K562 (cell line): ENCODE measurements at regions not wholly inside any gene's neighbourhood (a gene's known extent, or its start where the extent isn't known, plus 50 kb on each side); places are given as distances from the start of the nearest gene placed in this dataset.
A peak's percentile ranks its signal among the peaks of the same experiment; 100 is the strongest.

Source experiments
- ESRRA ChIP-seq: fragments of 450-650 bp; IDR thresholded peaks from 2 replicates; pipeline ENCODE4 v1.6.1; 2014; ENCODE audit warnings: low read depth, mild to moderate bottlenecking, moderate library complexity, borderline replicate concordance
- ETS2 ChIP-seq: IDR thresholded peaks from 2 replicates; pipeline ENCODE4 v1.6.1; 2016; ENCODE audit warnings: borderline replicate concordance, missing genetic modification characterization, mild to moderate bottlenecking, moderate library complexity, missing compliant biosample characterization; ENCODE audit not compliant: poor library complexity, severe bottlenecking
- EZH2 ChIP-seq: IDR thresholded peaks from 2 replicates; pipeline ENCODE4 v1.6.1; 2012; ENCODE audit warnings: low read depth, mild to moderate bottlenecking, inconsistent platforms, low read length, borderline replicate concordance
- LARP7 ChIP-seq: fragments of 450-650 bp; IDR thresholded peaks from 2 replicates; pipeline ENCODE4 v1.6.1; 2016
- NFIC ChIP-seq: fragments of 450-650 bp; IDR thresholded peaks from 2 replicates; pipeline ENCODE4 v1.6.1; 2017; ENCODE audit warnings: mild to moderate bottlenecking, inconsistent platforms
- POLR2A ChIP-seq: fragments of 450-650 bp; conservative IDR thresholded peaks from 2 replicates; pipeline ENCODE4 v1.6.1; 2016
- PPARD ChIP-seq: fragments of 250-450 bp; sonication (Bioruptor Pico); IDR thresholded peaks from 2 replicates; pipeline ENCODE4 v1.8.0; 2022; ENCODE audit warnings: inconsistent platforms, mild to moderate bottlenecking, moderate library complexity
- PRPF4 ChIP-seq: fragments of 200-400 bp; formaldehyde crosslinking; IDR thresholded peaks from one replicate; pipeline ENCODE4 v1.6.1; 2017; ENCODE audit warnings: low read length, low read depth, mild to moderate bottlenecking; ENCODE audit not compliant: insufficient read depth, poor library complexity, severe bottlenecking
- RB1 ChIP-seq: fragments of 450-650 bp; IDR thresholded peaks from 2 replicates; pipeline ENCODE4 v1.6.1; 2017; ENCODE audit warnings: low read depth, mild to moderate bottlenecking
- SETDB1 ChIP-seq: IDR thresholded peaks from one replicate; pipeline ENCODE4 v1.6.1; 2012; ENCODE audit warnings: low read length, control low read depth, inconsistent platforms
- SMAD3 ChIP-seq: fragments of 450-650 bp; formaldehyde crosslinking; conservative IDR thresholded peaks from 2 replicates; pipeline ENCODE4 v1.4.0; 2020; ENCODE audit warnings: mild to moderate bottlenecking
- SMARCC2 ChIP-seq: fragments of 450-650 bp; IDR thresholded peaks from 2 replicates; pipeline ENCODE4 v1.6.1; 2017; ENCODE audit warnings: antibody characterized with exemption, moderate library complexity, mild to moderate bottlenecking, low read depth
- SP2 ChIP-seq: IDR thresholded peaks from 2 replicates; pipeline ENCODE4 v1.6.1; 2011; ENCODE audit warnings: mild to moderate bottlenecking, low read depth, low read length, moderate library complexity; ENCODE audit not compliant: poor library complexity, severe bottlenecking; ENCODE audit errors: extremely low read depth
- THAP7 ChIP-seq: fragments of 250-450 bp; sonication (Bioruptor Pico); IDR thresholded peaks from 2 replicates; pipeline ENCODE4 v1.5.0; 2021
- VEZF1 ChIP-seq: fragments of 200-800 bp; sonication (Bioruptor generic); IDR thresholded peaks from 2 replicates; pipeline ENCODE4 v1.6.1; 2017; ENCODE audit warnings: missing genetic modification characterization, missing compliant biosample characterization
- ZBTB9 ChIP-seq: fragments of 450-650 bp; formaldehyde crosslinking; IDR thresholded peaks from 2 replicates; pipeline ENCODE4 v1.4.0; 2020; ENCODE audit warnings: mild to moderate bottlenecking, moderate library complexity
- ZNF124 ChIP-seq: sonication (generic); formaldehyde crosslinking; IDR thresholded peaks from 2 replicates; pipeline ENCODE4 v1.8.1; 2022; ENCODE audit warnings: missing genetic modification reagents
- ZNF197 ChIP-seq: fragments of 200-800 bp; sonication (Bioruptor generic); IDR thresholded peaks from 2 replicates; pipeline ENCODE4 v1.6.1; 2016; ENCODE audit warnings: low read depth, missing genetic modification characterization, missing compliant biosample characterization
- ZNF354B ChIP-seq: fragments of 250-450 bp; sonication (Bioruptor Pico); IDR thresholded peaks from 2 replicates; pipeline ENCODE4 v1.4.0; 2020
- ZNF75A ChIP-seq: fragments of 450-650 bp; formaldehyde crosslinking; IDR thresholded peaks from 2 replicates; pipeline ENCODE4 v1.4.0; 2020; ENCODE audit warnings: mild to moderate bottlenecking
- ZNF764 ChIP-seq: fragments of 250-450 bp; sonication (Bioruptor Pico); IDR thresholded peaks from 2 replicates; pipeline ENCODE4 v1.4.0; 2020; ENCODE audit warnings: low read depth, mild to moderate bottlenecking, moderate library complexity
- TF ChIP-seq, protein P1 (sequence below): fragments of 150-350 bp; IDR thresholded peaks from 2 replicates; pipeline ENCODE4 v1.6.1; 2014; ENCODE audit warnings: low read depth, mild to moderate bottlenecking, low read length, borderline replicate concordance
- TF ChIP-seq, protein P2 (sequence below): fragments of 450-650 bp; IDR thresholded peaks from 2 replicates; pipeline ENCODE4 v1.6.1; 2016; ENCODE audit warnings: low read depth, mild to moderate bottlenecking, moderate library complexity

- TF ChIP-seq PRPF4 (no peak), POLR2A (no peak), ZNF75A (CRISPR knock-in tag) (no peak), ZNF354B (CRISPR knock-in tag) (no peak), ZNF197 (peak; percentile 85), SMAD3 (0 out of 2 replicates have a peak, but pooled peaks have one; percentile 38), ESRRA (peak; percentile 30; the same call in 1 of the 2 replicates), RB1 (no peak), ZNF764 (no peak), ETS2 (tag) (no peak), ZNF124 (no peak), THAP7 (CRISPR knock-in tag) (no peak), LARP7 (no peak), SP2 (no peak), ZBTB9 (0 out of 2 replicates have a peak, but pooled peaks have one; percentile 76), SETDB1 (no peak), PPARD (CRISPR knock-in tag) (no peak), VEZF1 (CRISPR knock-in tag) (peak; percentile 33; the same call in 1 of the 2 replicates), NFIC (peak; percentile 92), SMARCC2 (peak; percentile 96), EZH2 (peak; percentile 59; the same call in 1 of the 2 replicates)
- TF ChIP-seq, protein P1, sequence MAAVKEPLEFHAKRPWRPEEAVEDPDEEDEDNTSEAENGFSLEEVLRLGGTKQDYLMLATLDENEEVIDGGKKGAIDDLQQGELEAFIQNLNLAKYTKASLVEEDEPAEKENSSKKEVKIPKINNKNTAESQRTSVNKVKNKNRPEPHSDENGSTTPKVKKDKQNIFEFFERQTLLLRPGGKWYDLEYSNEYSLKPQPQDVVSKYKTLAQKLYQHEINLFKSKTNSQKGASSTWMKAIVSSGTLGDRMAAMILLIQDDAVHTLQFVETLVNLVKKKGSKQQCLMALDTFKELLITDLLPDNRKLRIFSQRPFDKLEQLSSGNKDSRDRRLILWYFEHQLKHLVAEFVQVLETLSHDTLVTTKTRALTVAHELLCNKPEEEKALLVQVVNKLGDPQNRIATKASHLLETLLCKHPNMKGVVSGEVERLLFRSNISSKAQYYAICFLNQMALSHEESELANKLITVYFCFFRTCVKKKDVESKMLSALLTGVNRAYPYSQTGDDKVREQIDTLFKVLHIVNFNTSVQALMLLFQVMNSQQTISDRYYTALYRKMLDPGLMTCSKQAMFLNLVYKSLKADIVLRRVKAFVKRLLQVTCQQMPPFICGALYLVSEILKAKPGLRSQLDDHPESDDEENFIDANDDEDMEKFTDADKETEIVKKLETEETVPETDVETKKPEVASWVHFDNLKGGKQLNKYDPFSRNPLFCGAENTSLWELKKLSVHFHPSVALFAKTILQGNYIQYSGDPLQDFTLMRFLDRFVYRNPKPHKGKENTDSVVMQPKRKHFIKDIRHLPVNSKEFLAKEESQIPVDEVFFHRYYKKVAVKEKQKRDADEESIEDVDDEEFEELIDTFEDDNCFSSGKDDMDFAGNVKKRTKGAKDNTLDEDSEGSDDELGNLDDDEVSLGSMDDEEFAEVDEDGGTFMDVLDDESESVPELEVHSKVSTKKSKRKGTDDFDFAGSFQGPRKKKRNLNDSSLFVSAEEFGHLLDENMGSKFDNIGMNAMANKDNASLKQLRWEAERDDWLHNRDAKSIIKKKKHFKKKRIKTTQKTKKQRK = no peak
- TF ChIP-seq, protein P2, sequence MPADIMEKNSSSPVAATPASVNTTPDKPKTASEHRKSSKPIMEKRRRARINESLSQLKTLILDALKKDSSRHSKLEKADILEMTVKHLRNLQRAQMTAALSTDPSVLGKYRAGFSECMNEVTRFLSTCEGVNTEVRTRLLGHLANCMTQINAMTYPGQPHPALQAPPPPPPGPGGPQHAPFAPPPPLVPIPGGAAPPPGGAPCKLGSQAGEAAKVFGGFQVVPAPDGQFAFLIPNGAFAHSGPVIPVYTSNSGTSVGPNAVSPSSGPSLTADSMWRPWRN = peak; percentile 86
Measured at GRCh38 chr2:191597186-191597751, 80.7 kb upstream of the NABP1 start (continued).
